ENCODE measurements at regions not wholly inside any gene's neighbourhood (a gene's known extent, or its start where the extent isn't known, plus 50 kb on each side); places are given as distances from the start of the nearest gene placed in this dataset.
A peak's percentile ranks its signal among the peaks of the same experiment; 100 is the strongest.
"Not testable (repeated sequence)": the region's sequence is repeated elsewhere in the genome, so short reads cannot be mapped to it uniquely, and the experiment has no call there.

DNA sequence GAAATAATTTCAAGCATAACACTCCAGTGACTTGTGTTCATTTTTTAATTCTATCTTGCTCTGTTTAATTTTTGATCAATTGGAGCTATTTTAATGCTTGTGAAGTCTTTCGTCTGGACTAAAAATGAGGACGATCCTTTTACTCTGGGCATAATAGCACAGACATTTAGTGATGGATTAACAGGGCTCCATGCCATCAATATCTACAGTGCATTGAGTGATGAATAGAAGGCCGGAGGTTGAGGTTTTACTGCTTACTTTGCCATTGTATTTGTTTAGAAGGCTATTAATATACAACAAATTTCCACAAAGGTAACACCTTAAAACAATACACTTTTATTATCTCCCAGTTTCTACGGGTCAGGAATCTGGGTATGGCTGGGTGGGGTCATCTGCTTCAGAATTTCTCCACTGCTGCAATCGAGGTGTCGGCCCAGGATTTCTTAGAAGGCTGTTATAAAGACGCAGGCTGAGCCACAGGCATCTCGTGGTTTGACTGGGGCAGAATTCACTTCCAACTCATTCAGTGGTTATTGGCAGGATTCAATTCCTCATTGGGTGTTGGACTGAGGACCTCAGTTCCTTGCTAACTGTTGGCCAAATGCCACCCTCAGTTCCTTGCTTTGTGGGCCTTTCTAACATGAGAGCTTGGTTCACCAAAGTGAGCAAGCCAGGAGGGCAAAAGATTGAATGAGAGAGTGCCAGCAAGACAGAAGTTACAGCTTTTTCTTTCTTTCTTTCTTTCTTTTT, 265.4 kb upstream of the VLDLR start:
- DNase-seq = peak; percentile 5

DNA sequence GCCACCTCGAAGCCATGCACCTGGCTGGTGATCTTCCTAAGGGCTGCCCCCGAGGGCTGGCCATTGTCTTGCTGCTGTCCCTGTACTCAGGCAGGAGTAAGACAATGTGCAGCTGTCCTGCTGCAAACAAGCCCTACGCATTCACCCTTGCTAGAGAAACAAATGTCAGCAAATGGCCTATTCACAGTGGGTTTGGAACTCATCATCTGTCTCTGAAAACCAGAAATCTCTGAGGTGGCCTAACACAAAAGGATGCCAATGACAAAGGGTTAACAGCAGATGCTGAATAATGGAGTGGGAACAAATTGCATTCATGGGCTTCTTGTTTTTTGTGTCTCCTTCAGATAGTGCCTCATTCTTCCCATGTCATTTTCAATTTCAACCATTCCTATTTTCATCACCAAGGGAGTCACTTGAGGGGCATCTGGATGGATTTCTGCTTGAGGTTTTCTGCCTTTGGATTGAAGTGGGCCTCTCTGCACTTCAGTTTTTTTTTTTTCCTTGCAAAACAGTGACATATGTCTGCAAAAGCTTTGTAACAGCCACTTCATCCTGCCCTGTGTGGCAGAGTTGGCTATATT, 261.6 kb upstream of the VLDLR start:
- DNase-seq = no peak

DNA sequence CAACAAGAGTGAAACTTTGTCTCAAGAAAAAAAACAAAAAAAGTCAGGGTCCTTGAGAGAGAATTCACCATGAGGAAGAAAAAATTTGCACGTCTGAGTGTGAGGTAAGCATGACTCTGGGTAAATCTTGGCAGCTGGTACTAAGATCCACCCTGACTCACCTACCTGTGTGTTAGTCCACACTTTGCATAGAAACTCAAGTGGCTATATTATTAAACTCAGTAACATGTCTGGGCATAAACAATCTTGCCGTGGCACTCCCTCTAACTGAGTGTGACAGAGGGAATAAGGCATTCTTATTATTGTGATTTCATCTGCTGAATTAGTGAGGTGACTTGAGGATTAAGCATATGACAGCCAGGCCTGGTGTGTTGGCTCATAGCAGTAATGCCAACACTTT, 259.4 kb upstream of the VLDLR start:
- no peak for DNase-seq

DNA sequence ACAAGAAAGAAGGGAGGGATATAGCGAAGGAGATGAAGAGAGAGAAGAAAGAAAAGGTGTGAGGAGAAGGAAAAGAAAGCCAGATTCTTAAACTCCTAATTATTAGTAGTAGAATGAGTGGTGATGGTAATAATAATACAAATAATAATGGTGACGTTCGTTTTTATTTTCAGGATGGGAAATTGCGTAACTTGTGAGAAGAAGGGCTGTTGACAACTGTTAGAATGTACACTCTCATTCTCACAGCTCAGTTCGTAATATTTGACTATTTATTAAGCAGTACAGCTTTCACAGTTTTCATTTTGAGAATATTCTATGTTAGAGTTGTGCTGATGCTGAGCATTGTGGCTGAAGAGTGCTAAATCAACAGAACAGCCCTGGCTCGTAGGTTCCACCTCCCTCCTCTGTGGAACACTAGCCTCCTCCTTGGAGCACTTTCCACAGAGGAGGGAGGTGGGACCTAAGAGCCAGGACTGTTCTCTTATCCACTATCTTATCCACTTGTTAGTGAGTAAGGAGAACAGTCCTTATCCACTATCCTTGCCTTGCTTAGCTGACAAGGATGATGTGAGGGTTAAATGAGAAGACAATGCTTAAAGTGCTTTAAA, 258.3 kb upstream of the VLDLR start:
- DNase-seq = no peak

DNA sequence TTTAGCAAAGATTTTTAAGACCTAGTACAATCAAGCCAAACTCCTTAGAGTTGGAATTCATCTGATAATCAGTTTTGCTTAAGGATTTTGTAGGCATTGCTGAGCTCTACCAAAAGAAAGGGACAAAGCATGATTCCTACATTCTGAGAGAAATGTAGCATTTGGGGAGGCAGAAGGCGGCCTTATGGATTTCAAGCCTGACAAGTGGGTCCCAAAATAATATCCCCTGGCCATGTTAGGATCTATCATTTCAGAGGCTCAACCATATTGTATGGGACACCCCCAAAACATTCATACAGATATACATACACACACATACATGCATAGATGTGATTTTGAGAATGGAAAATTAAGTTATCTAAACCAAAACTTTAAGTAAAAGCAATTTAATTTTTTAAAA, 257.8 kb upstream of the VLDLR start:
- DNase-seq = no peak

DNA sequence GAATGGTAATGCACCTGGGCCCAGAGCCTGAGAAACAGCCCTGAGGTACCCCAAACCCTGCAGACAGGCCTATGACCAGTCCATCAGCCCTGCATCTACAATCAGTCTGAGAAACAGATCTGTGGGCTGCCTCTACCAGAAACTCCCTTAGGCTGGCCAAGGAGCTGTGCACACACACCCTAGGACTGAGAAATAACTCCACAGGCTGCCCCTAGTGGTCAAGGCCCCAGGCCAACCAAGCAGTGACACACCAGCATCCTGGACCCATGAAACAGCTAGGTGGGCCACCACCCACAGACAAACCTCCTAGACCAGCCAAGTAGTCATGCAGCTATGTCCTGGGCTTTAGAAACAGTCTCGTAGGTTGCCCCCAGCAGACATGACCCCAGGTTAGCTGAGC, 253.6 kb upstream of the VLDLR start:
- no peak for DNase-seq

DNA sequence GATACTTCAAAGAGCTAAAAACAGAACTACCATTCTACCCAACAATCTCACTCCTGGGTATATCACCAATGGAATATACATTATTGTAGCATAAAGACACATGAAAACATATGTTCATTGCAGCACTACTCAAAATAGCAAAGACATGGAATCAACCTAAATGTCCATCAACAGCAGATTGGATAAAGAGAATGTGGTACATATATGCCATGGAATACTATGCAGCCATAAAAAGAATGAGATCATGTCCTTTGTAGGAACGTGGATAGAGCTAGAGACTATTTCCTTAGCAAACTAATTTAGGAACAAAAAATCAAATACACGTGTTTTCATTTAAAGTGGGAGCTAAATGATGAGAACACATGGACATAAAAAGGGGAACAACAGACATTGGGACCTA, 247.9 kb upstream of the VLDLR start:
- no peak for DNase-seq

DNA sequence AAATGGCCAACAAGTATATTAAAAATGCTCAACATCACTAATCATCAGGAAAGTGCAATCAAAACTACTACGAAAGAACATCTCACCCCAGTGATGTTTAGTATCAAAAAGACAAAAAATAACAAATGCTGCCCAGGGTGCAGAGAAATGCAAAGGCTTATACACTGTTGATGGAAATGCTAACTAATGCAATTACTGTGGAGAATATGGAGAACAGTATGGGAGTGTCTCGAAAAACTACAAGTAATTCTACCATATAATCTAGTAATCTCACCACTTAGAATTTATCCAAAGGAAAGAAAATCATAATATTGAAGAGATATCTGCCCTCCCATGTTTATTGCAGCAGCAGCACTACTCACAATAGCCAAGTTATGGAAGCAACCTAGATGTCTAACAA, 246.5 kb upstream of the VLDLR start:
- no peak for DNase-seq

DNA sequence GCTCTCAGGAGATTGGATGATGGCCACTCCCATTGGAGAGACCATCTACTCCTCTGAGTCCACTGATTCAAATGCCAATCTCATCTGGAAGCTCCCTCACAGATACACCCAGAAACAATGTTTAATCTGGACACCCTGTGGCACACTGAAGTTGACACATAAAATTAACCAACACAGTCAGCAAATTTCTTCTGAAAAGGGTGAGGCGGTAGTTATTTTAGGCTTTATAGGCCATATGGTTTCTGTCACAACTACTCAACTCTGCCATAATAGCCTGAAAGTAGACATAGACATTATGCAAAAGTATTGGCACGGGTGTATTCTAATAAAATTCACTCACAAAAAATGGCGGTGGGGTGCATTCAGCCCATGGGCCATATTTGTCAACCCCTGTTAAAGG, 244.5 kb upstream of the VLDLR start:
- no peak for DNase-seq

DNA sequence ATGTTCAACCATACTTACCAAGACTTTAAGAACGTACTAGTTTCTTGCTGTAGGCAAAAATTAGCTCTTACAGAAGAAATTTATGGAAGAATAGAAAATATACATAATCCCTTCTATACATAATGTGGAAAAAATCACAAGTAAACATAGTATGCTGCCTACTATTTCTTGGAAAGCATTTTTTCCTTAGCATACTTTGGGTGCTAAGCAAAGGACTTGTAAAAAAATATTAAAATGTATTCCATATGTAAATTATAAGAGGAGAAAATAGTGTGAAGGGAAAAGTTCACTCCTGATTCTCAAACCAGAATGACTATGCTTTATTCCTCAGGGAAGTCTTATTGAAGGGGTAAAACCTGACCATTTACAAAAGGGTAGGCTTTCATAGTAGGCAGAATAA, 243.8 kb upstream of the VLDLR start:
- no peak for DNase-seq

DNA sequence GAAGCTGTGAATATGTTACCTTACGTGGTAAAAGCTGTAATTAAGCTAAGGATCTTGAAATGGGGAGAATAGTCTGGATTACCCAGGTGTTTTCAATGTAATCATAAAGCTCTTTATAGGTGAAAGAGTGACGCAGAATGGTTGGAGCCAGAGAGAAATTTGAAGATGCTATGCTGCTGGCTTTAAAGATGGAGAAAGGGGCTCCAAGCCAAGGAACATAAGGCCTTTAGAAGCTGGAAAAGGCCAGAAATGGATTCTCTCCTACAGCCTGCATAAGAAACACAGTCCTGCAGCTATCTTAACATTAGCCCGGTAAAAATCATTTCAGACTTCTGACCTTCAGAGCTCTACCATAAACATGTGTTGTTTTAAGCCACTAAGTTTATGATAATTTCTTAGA, 243.3 kb upstream of the VLDLR start:
- no peak for DNase-seq

DNA sequence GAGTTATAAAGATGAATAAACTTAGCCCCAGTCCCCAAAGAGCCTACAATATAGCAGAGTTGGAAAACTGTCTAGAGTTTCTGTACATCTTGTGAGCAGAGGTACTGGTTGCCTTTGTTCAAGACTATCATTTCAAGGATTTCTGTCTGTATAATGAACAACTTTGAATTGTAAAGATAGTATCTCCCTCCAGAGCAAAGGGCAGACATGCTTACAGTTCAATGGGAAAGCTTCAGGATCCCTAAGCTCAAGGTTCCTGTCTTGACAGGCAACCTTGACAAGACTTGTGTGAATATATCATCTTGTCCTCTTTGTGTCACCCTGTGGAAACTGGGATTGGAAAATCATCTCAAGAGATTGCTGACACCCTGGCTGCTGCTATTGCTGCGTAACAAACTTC, 242.8 kb upstream of the VLDLR start:
- DNase-seq = no peak

DNA sequence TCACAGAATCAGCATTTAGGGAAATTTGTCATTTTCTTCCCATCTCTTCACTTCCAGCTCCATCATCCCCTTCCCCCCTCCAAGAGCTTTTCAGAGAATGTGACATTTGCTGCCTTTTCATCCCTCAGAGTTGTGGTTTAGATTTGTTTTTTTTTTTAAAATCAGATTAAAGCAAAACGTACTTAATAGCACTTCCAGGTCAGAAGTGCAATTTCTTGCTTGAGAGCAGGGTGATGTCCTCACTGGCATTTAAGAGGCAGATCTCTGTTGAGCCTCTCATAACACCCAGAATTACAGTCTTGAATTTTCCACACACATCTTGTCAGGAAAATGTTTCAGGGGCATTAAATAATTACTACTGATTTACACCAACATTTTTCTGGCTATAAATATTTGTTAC, 236.8 kb upstream of the VLDLR start:
- no peak for DNase-seq

DNA sequence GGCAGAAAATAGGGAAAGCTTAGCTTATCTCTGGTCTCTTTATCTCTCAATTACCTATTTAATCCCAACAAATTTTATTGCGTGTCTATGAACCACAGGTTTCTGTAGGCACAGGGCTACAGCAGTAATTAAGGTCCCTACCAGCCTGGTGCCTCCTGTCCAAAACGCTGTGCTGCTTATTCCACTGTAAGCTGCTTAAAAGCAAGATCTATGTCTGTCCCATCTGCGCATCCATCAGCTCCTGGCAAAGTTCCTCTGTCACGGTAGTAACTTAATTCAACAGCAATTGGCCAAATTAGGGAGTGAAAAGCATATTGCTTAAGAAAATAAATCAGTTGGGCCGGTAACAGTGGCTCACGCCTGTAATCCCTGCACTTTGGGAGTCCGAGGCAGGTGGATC, 235.8 kb upstream of the VLDLR start:
- DNase-seq = no peak

DNA sequence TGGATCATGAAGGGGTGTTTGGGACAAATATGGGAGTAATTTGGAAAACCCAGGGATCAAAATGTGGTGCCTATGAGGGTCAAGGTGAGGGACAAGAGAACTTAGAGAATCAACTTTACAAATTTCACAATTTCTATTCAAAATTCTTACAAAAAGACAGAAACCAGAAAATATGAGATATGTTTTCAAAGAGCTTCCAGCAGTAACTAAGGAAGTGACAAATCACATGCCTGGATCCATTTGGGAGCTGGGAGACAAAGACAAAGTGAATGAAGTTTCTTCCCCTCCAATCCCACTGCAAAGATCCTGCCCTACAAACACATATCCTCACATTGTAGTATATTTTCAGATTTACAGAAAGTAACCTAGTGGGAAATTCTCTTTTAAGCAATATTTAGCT, 235.0 kb upstream of the VLDLR start:
- DNase-seq = no peak

DNA sequence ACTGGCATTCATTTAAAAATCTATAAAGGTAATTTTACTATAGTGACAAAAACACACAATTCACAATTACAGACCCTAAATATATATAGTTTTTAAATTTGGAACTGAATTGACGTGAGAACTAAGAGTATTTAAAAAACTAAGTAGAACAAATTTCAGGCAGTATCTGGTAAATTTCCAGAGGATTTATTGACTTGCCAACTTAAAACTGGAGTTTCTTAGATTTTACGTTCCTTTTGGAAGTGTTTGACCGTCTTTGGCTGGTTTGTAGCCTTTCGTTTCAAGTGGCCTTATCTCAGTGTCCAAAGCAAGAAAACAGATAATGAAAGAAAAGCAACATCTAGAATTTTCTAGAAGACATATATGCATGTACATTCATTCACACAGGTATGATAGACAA, 234.4 kb upstream of the VLDLR start:
- DNase-seq = no peak

DNA sequence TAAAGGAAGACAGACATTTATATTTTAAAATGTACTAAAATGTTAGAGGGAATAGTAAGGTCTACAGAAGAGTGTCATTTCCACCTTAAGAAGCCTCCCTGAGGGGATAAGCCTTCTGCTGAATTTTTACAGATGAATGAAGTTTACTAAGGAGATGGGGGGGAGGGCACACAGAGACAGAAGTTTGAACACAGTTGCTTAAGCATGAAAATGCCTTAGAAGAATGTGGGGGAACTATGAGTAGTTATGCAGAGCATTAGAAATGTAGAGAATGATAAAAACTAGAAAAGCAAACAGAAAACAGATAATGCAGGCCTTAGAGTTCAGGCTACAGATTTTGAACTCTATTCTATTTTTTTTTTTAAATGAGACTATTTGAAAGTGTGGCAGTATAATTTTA, 232.2 kb upstream of the VLDLR start:
- DNase-seq = no peak

DNA sequence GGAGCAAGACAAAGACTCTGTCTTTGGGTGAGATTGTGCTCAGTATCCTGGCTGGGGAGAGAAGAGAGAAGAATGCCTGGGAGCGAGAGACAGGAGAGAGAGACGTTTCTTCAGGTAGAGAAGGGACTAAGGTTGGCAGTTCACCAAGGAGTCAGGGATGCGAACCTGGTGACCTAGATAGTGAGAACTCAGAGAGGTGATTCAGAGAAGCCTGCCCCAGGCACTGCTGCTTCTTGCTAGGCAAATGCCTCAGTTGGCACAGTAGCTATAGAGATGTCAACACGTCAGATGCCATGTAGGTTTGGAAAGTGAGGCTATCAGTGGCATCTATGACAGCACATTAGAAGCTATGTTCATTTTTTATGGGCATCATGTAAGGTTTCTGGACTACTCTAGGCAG, 231.6 kb upstream of the VLDLR start:
- DNase-seq = no peak

DNA sequence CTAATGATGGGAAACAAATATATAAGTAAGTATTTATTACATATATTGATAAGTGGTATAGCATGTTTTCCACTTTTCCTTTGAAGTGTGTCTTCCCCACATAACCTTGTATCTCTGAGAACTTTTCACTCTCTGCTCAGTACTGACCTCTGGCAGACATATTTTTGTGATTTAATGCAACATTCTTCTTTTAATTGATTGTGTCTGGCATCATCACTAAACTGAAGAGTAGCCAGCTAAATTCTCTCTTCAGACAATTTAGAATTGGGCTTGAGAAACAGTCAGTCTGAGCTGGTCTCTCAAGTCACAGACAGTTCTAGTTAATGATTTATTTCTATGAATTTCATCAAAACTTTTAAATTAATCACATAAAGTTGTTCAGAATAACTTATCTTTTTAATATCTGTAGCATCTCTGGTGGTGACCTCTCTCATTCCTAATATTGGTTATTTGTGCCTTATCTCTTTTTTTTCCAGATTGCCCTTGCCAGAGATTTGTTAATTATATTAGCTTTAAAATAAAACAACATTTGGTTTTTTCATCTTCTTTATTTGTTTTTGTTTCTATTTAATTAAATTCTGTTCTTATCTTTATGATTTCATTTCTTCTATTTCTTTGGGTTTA, 230.0 kb upstream of the VLDLR start:
- DNase-seq = not testable (repeated sequence)

DNA sequence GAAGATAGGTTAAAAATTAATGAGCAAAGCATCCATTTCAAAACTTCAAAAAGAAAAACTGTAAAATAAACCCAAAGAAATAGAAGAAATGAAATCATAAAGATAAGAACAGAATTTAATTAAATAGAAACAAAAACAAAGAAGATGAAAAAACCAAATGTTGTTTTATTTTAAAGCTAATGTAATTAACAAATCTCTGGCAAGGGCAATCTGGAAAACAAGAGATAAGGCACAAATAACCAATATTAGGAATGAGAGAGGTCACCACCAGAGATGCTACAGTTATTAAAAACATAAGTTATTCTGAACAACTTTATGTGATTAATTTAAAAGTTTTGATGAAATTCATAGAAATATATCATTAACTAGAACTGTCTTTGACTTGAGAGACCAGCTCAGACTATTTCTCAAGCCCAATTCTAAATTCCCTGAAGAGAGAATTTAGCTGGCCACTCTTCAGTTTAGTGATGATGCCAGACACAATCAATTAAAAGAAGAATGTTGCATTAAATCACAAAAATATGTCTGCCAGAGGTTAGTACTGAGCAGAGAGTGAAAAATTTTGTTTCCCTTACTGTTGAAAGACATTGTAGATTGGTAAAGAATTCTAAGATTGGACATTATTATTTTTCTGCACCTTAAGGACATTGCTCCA, 227.4 kb upstream of the VLDLR start:
- not testable (repeated sequence) for DNase-seq

DNA sequence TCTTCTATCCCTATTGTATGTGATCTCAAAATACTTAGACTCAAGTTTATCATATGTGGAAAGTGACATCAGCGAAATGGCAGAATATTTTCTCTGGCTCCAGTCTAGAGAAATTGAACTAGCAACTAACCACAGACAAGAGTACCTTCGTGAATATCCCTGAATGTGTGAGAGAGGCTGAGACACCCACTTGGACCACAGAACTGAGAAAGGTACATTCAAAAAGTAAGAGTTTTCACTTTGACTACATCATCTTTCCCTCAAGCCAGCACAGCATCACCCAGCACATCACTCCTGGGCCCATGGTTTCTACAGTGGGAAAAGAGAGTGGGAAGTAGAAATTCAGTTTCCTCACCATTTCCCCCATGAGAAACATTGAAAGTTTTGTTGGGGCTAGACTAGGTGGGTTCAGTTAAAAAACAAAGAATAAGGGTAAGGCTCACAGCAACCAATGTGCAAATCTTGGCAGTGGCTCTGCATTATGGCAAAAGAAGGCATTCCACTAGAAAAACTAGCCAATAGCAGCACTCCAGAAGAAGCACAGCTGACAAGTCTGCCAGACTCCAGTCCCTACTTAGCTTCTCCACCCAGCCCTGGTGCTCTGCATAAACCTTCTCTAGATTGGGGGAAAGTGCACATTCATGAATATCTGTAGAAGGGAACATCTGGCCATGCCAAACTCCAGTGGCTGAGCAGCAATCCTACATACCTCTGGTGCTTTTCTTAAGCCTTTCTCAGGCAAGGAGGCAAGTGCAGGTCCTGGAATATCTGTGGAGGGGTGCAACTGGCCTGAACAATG, 225.6 kb upstream of the VLDLR start:
- no peak for DNase-seq

DNA sequence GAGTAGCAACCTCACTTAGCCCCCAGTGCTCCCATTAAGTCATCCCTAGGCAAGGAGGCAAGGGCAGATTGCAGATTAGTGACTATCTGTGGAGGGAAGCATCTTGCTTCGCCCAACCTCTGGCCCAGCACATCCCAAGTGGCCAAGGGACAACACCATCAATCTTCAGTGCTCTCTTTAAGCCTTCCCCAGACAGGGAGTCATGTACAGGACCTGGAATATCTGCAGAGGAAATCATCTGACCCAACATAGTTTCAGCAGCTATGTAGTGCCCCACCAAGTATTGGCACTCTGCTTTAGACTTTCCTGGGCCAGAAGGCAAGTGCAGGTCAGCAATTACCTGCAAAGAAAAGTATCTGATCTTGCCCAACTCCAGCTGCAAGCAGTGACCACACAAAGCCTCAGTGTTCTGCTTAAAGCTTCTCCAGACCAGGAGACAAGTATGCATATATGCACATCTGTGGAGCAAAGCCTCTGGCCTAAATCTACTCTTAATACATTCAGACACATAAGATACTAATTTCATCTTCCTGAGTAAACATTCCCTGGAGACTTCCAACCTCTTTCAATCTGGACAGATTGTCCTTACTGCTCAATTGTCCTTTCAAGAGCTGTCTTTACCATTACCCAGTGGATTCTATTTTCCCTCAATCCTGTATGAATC, 224.8 kb upstream of the VLDLR start:
- DNase-seq = no peak
